AG04449 (cell line): ENCODE measurements at regions not wholly inside any gene's neighbourhood (a gene's known extent, or its start where the extent isn't known, plus 50 kb on each side); places are given as distances from the start of the nearest gene placed in this dataset.
"Not testable (repeated sequence)": the region's sequence is repeated elsewhere in the genome, so short reads cannot be mapped to it uniquely, and the experiment has no call there.

Experiments
- CTCF ChIA-PET: fragments of 350-600 bp; formaldehyde crosslinking; extraction: SDS; loops from one replicate; lab custom pipeline; 2021; ENCODE audit warnings: antibody characterized with exemption; lab: Yijun Ruan, JAX
- POLR2A ChIA-PET: fragments of 400-600, 350-600 bp; formaldehyde crosslinking; extraction: SDS; loops from one replicate; lab custom pipeline; 2020; ENCODE audit warnings: antibody characterized with exemption, inconsistent platforms; lab: Yijun Ruan, JAX
- DNase-seq: peaks from one replicate; pipeline ENCODE4 v3.0.0-alpha.2; 2010; ENCODE audit warnings: low read depth, low spot score
- H3K4me3 ChIP-seq: 2 replicates; pipeline ENCODE4 v1.5.1; 2011; ENCODE audit warnings: low read depth, mild to moderate bottlenecking, control low read depth, low read length
- TF ChIP-seq, protein P1 (sequence below): IDR thresholded peaks from one replicate; pipeline ENCODE4 v1.5.1; 2011; ENCODE audit warnings: mild to moderate bottlenecking, moderate library complexity, low read length, control low read depth, inconsistent platforms; ENCODE audit not compliant: insufficient read depth; ENCODE audit errors: missing control alignments

DNA sequence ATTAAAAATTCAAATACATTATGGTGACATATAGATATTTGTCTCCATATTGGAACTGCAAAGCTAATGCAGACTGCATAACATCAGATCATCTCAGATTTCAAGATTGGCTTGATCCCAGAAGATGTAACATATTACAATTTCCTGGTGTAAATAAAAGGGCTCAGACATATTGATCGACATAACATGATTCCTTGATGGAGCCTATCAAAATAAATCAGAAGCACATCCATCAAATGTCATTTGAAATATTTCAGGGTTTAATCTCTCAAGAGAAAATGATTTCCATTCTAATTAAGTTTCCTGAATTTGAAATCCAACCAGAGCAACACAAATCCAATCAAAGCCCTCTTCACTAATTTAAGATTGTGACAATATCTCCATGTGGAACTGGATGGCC is 75.1 kb upstream of the UNC13C start:
- ChIA-PET CTCF (no interaction called here), POLR2A (no interaction called here)
- TF ChIP-seq, protein P1, sequence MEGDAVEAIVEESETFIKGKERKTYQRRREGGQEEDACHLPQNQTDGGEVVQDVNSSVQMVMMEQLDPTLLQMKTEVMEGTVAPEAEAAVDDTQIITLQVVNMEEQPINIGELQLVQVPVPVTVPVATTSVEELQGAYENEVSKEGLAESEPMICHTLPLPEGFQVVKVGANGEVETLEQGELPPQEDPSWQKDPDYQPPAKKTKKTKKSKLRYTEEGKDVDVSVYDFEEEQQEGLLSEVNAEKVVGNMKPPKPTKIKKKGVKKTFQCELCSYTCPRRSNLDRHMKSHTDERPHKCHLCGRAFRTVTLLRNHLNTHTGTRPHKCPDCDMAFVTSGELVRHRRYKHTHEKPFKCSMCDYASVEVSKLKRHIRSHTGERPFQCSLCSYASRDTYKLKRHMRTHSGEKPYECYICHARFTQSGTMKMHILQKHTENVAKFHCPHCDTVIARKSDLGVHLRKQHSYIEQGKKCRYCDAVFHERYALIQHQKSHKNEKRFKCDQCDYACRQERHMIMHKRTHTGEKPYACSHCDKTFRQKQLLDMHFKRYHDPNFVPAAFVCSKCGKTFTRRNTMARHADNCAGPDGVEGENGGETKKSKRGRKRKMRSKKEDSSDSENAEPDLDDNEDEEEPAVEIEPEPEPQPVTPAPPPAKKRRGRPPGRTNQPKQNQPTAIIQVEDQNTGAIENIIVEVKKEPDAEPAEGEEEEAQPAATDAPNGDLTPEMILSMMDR = no peak
- DNase-seq = no peak
- H3K4me3 ChIP-seq = no peak overlapping the region

DNA sequence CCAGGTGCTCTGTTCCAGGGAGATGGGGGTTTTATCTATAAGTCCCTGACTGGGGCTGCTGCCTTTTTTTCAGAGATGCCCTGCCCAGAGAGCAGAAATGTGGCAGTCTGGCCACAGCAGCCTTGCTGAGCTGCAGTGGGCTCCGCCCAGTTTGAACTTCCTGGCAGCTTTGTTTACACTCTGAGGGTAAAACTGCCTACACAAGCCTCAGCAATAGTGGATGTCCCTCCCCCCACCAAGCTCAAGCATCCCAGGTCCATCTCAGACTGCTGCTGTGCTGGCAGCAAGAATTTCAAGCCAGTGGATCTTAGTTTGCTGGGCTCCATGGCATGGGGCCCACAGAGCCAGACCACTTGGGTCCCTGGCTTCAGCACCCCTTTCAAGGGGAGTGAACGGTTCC is 84.8 kb upstream of the UNC13C start:
- DNase-seq, POLR2A ChIA-PET, H3K4me3 ChIP-seq, CTCF ChIA-PET: not testable (repeated sequence)

DNA sequence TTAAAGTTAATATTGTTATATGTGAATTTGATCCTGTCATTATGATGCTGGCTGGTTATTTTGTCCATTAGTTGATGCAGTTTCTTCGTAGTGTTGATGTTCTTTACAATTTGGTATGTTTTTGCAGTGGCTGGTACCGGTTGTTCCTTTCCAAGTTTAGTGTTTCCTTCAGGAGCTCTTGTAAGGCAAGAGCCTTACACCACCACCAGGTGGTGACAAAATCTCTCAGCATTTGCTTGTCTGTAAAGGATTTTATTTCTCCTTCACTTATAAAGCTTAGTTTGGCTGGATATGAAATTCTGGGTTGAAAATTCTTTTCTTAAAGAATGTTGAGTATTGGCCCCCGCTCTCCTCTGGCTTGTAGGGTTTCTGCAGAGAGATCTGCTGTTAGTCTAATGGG is 86.4 kb upstream of the UNC13C start:
- DNase-seq, H3K4me3 ChIP-seq, CTCF ChIA-PET, POLR2A ChIA-PET: not testable (repeated sequence)

DNA sequence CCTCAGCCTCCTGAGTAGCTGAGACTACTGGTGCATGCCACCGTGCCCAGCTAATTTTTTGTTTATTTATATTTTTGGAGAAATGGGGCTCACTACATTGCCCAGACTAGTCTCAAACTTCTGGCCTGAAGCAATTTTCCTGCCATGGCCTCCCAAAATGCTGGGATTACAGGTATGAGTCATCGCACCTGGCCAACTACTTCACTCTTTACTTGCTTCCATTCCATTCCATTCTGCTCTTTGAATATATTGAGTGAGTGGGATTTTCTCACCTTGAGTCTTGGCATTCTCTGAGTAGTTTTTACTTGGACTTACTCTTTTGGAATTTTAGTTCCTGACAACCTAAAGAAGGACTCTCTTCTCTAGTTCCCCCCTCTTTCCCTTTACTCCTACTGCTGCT is 93.8 kb upstream of the UNC13C start:
- H3K4me3 ChIP-seq = no peak overlapping the region
- no peak for DNase-seq
- TF ChIP-seq, protein P1 = no peak
- CTCF ChIA-PET = no interaction called here
- POLR2A ChIA-PET = no interaction called here

DNA sequence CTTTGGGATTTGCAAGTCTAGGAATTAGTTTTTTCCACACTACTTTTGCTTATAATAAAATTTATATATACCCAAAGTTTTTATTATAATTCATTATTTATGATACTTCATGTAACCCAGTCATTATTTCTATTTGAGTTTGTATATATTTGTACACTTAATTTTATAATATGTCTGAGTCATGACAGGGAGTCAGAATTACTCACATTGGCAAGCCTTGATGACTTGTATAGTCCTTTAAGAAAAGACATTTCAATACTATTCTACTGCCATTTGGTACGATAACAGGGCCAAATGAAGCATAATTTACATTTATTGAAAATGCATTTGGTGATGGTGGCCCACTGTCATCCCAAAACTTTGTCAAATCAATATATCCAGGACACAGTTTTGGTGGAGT is 95.9 kb upstream of the UNC13C start:
- TF ChIP-seq, protein P1 = no peak
- DNase-seq = no peak
- H3K4me3 ChIP-seq = no peak overlapping the region
- ChIA-PET CTCF (no interaction called here), POLR2A (no interaction called here)

DNA sequence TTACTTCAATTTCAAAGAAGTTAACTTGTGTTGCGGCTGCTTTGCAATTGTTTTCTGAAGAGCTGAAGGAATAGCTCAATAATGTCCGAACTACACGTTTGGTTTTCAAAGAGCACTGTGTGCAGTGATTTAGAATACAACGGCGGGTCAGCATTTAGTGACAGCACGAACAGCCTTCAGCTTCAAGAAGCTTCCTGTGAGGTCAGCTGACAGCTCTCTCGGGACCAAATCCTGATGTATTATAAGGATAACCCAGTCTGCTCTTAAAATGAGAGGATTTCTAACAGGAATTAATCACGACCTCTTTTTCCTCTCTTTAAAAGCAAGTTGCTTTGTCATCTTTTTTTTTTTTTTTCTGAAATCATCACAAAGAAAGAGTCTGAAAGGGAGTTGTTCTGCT is 97.9 kb upstream of the UNC13C start:
- TF ChIP-seq, protein P1 = no peak
- no peak for DNase-seq
- no peak overlapping the region for H3K4me3 ChIP-seq
- POLR2A ChIA-PET = no interaction called here
- CTCF ChIA-PET = no interaction called here

DNA sequence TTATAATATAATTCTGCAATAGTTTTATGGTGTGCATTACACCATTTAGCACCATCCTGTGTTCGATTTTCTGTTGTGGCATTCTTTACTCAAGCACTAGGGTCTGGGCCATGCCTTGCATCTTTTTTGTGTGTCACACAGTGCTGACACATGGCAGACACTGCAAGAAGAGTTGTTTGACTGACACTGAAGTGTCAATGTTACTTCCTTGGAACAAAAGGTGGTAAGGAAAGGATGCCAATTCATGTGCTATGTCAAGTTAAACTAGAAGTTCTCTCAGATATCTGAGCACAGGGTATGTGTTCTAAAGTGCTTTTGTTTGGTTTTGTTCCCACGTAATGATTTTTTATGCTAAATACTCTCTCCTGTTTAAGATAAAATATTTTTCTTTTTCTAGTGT is 102.5 kb upstream of the UNC13C start:
- CTCF ChIA-PET = no interaction called here

More for the DNA sequence above, 102.5 kb upstream of the UNC13C start:
- DNase-seq = no peak
- POLR2A ChIA-PET = no interaction called here
- no peak overlapping the region for H3K4me3 ChIP-seq
- TF ChIP-seq, protein P1 = no peak
